ENCODE measurements at regions not wholly inside any gene's neighbourhood (a gene's known extent, or its start where the extent isn't known, plus 50 kb on each side); places are given as distances from the start of the nearest gene placed in this dataset.
"Not testable (repeated sequence)": the region's sequence is repeated elsewhere in the genome, so short reads cannot be mapped to it uniquely, and the experiment has no call there.

DNA sequence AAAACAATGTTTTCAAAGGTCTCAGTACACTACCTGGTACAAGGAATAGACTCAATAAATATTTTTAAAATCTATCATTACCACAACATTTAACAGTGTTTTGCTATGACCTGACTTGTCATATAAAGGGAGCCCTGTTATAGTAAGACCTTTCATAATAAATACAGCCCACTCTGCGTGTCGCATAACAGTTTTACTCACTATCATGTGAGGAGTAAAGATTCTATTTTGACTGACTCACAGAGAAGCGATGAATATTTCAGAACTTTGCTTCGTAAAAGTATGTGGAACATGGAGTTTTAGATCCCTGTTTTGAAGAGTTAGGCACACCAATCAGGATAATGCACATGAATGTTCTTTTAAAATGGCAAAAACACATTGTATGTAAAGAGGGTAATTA lies 531.2 kb downstream of the KCNA4 start:
- no peak for DNase-seq (ENCODE audit: low spot score)

GRCh38 chr11:29484548-29484947 lies 532.3 kb downstream of the KCNA4 start:
- DNase-seq (ENCODE audit: low spot score): no peak

DNA sequence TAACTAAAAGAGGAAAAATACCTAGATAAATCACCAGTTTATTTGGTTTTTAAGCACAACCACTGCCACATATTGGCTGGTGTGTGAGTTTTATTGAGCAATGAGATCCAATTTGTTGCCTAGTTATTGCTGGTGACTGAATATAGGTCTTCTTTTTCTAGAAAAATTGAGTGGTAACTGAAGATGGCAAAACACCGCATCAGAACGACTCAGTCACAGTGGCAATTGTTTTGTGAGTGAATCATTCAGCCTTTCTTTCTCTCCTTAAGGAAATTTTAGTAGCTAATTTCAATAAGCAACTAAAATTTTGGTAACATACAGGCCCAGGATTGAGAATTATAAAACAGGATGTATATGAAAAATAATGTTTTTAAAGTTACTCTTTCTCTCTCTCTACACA lies 533.0 kb downstream of the KCNA4 start:
- DNase-seq (ENCODE audit: low spot score): no peak

DNA sequence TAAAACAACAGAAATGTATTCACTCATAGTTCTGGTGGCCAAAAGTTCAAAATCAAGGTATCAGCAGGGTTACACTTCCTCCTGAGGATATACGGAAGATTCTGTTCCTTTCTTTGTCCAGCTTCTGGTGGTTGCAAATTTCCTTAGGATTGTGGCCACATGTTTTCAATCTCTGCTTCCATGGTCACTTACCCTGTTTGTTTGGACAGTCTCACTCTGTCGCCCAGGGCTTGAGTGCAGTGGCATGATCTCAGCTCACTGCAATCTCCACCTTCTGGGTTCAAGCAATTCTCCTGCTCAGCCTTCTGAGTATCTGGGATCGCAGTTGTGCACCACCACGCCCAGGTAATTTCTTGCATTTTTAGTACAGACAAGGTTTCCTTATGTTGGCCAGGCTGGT lies 534.3 kb downstream of the KCNA4 start:
- DNase-seq (ENCODE audit: low spot score): no peak

- DNase-seq (ENCODE audit: low spot score): no peak
These were observed 535.1 kb downstream of the KCNA4 start for GRCh38 chr11:29481738-29482137.

DNA sequence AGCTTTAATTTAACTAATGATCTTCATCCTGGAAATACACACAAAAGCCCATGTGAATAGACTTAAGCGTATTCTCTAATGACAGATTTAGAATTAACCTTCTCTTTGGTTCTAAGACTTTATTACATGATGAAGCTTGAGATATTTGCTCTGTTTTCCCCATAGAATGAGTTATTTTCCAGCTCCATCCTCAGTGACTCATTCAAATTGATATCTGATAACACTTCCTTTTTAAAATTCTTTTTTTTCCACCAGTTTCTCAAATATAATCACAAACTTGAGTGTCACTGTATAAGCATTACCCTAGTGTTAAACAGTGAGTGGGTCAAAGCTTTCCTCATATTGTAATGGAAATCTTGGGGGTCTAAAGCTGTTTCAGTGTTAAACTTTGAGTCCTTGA lies 535.8 kb downstream of the KCNA4 start:
- no peak for DNase-seq (ENCODE audit: low spot score)

- no peak for DNase-seq (ENCODE audit: low spot score)
These were observed 558.6 kb downstream of the KCNA4 start for GRCh38 chr11:29458252-29458651.

GRCh38 chr11:29452146-29452545 lies 564.7 kb downstream of the KCNA4 start:
- no peak for DNase-seq (ENCODE audit: low spot score)

DNA sequence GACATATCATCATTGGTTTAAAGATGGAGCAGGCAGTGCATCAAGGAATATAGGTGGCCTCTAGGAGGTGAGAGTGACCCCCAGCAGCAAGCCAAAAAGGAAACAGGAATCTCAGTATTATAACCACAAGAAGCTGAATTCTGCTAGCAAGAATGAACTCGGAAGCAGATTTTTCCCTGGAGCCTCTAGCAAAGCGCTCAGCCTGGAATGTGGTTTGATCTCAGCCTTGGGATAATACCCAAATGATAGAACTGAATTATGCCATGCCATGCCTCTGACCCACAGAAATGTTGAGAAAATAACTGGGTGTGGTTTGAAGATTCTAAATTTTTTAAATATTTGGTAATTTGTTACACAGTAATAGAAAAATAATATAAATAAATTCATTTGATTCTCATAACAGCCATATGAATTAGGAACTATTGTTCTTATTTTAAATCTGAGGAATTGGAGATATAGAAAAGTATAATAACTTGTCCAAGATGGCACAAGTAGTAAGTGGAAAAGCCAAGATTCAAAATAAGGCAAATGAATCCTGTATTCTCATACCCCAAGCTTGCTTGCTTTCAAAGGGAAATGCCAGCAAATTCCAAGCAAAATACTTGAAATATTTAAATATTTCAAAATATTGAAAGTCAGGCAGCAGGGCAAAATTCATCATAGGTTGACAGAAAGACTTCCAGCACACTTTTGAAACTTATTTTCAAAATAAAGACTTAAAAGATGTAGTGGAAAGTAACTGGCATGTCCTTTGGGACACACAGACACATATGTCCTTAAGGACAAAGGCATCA lies 567.4 kb downstream of the KCNA4 start:
- DNase-seq (ENCODE audit: low spot score): no peak

- DNase-seq (ENCODE audit: low spot score): no peak
These were observed 568.5 kb downstream of the KCNA4 start for GRCh38 chr11:29448246-29448877.

GRCh38 chr11:29447821-29448220 lies 569.0 kb downstream of the KCNA4 start:
- no peak for DNase-seq (ENCODE audit: low spot score)

- no peak for DNase-seq (ENCODE audit: low spot score)
These were observed 570.7 kb downstream of the KCNA4 start for GRCh38 chr11:29446132-29446531.

GRCh38 chr11:29445191-29445590 lies 571.6 kb downstream of the KCNA4 start:
- not testable (repeated sequence) for DNase-seq (ENCODE audit: low spot score)

- DNase-seq (ENCODE audit: low spot score): no peak
These were observed 578.0 kb downstream of the KCNA4 start for GRCh38 chr11:29438815-29439214.

DNA sequence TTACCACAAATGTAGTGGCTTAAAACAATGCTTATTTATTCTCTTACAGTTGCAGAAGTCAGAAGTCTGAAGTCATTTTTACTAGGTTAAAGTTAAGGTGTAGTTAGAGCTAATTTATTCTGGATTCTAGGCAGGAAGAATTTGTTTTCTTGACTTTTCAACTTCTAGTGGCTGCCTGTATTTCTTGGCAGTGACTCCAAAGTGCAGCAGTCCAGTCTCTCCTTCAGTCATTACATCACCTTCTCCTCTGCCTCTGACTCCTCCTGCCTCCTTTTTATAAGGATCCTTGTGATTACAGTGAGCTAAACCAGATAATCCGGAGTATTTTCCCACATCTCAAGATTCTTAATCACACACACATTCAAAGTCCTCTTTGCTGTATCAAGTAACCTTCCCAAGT lies 581.4 kb downstream of the KCNA4 start:
- no peak for DNase-seq (ENCODE audit: low spot score)

DNA sequence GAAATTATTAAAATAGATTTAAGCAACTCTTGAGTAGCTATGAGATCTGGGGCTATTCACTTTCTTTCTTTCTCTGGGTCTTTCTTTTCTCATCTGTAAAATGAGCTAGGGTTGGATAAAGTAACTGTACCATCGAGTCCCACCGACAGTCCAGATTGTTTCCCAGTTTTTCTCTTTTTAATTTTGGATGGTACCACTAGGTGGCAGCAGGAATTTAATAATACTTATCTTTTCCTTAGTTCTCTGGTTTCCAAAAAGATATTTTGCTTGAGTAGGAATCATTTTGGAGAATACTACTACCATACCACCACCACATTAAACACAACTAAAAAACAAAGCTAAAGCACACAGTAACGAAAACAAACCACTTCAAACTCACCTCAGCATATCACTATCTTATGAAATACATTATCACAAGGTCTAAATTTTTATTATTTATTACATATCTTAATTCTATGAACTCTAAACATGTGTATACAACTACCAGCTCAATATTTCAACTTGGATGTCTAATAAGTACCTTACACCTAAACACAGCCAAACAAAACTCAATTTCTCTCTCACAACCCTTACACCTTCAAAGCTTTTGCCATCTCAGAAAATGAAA lies 584.0 kb downstream of the KCNA4 start:
- DNase-seq (ENCODE audit: low spot score): no peak

DNA sequence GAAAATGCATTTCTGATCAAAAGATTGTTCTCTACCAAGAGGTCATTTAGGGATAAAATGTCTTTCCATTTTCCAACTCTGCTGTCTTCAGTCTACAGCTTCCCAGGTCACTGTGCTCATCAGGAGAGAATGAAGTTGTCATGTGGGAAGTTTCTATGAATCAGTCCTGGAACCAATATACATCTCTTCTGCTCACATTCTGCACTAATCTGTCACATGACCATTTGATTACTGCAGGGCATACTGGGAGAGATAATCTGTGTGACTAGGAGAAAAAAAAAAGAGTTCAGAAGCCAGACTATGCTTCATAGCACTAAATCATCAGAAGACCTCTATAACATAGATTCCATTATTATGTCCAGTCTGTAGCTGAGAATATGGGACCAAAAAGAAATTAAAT lies 611.5 kb downstream of the KCNA4 start:
- DNase-seq (ENCODE audit: low spot score): no peak

DNA sequence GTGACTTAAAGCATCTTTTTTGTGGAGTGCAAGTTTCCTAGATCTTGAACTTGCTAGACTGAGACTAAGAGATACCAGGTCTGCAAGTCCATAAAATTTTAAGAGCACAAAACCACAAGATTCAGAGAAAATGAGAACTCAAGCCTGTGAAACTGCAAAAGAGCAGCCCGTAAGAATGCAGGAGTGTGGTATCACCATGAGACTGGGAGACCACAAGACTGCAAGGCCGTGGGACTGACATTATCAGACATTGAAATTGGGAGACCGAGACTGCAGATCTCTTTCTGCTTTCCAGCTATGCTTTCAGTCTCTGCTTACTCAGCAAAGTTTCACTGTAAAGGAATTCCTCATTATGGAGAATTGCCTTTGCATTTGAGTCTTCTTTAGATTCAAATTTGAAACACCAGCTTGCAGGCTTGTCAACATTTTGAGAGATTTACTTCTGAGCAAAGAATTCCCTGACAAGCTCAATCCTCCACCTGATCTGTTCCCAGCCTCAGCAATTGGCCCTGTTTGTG lies 621.2 kb downstream of the KCNA4 start:
- DNase-seq (ENCODE audit: low spot score): no peak

- DNase-seq (ENCODE audit: low spot score): no peak
These were observed 627.0 kb downstream of the KCNA4 start for GRCh38 chr11:29389793-29390192.

GRCh38 chr11:29373725-29374124 lies 643.1 kb downstream of the KCNA4 start:
- no peak for DNase-seq (ENCODE audit: low spot score)

- DNase-seq (ENCODE audit: low spot score): no peak
These were observed 648.7 kb downstream of the KCNA4 start for GRCh38 chr11:29368126-29368525.

DNA sequence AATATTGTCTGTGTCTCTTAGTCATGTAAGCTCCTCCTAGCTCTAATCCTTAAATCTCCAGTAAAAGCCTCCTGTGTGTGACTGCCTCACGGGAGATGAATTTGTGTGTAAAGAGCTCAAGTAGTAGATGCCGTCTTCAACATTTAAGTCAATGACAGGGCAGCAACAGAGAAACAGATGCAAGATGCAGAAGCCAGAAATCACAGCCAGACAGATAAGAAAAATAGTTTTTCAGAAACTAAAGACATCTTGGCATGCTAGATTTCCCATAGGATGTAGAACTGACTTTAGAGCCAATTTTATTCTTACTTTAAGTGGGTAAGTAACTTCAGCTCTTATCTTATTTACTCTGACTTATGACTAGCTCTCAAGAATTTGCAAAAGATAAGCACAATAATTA lies 652.8 kb downstream of the KCNA4 start:
- DNase-seq (ENCODE audit: low spot score): no peak

DNA sequence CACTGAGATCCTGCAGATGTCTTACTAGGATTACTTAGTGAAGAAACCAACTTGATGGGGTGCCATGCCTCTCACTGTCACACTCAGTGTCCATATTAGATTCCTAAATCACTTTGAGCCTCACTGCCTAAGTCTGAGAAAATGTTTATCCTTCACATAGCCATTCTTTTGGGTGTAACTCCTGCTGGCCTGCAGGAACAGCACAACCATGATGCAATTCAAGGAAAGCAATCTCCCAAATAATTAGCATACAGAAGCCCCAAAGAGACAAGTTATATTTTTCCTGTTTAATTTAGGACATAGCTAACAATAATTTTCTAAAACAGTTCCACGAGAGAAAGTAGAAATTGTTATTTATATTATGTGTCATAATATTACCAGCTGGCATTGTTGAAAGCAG lies 655.5 kb downstream of the KCNA4 start:
- DNase-seq (ENCODE audit: low spot score): no peak
